GM19324 (cell line): ENCODE measurements at regions not wholly inside any gene's neighbourhood (a gene's known extent, or its start where the extent isn't known, plus 50 kb on each side); places are given as distances from the start of the nearest gene placed in this dataset.

Source experiments
- ATAC-seq: cut with Tn5 transposase; IDR thresholded peaks from one replicate; pipeline ENCODE4 v1.9.1; 2021; ENCODE audit warnings: mild to moderate bottlenecking, moderate library complexity; ENCODE audit not compliant: unreplicated experiment, low FRiP score

GRCh38 chr6:29884261-29884660, 56.6 kb downstream of the HLA-G start:
- ATAC-seq = no peak

GRCh38 chr6:29886701-29887100, 55.6 kb upstream of the HLA-A start:
- no peak for ATAC-seq

- ATAC-seq = no peak
Observed at GRCh38 chr6:29887330-29887818, 55.0 kb upstream of the HLA-A start.

GRCh38 chr6:29887819-29888776, 54.2 kb upstream of the HLA-A start:
- ATAC-seq = peak; percentile 77
